Keratinocyte (primary cell): ENCODE measurements at regions not wholly inside any gene's neighbourhood (a gene's known extent, or its start where the extent isn't known, plus 50 kb on each side); places are given as distances from the start of the nearest gene placed in this dataset.

Experiments
- DNase-seq: peaks from one replicate; pipeline ENCODE4 v3.0.0-alpha.2; 2011; ENCODE audit warnings: low read depth, missing footprints, low spot score
- FAIRE-seq: peaks from 2 replicates; lab custom pipeline; 2011; peaks lifted over from hg19 to GRCh38; lab: Jason Lieb, UNC
- H2AFZ ChIP-seq: 2 replicates; pipeline ENCODE4 v1.6.0; 2012; ENCODE audit warnings: low read length, control low read depth, inconsistent platforms; ENCODE audit not compliant: control insufficient read depth
- H3K27ac ChIP-seq: 2 replicates; pipeline ENCODE4 v1.5.1; 2011; ENCODE audit warnings: low read length; ENCODE audit not compliant: control insufficient read depth, insufficient read depth
- H3K27me3 ChIP-seq: 3 replicates; pipeline ENCODE4 v1.6.0; 2011; ENCODE audit warnings: low read length; ENCODE audit not compliant: control insufficient read depth, insufficient read depth; ENCODE audit errors: extremely low read depth
- H3K36me3 ChIP-seq, 2 experiments: 2 replicates in 1 of 2; 3 replicates in 1 of 2; pipeline ENCODE4 v1.5.1; 2011; ENCODE audit warnings: low read length in 2 of 2, mild to moderate bottlenecking in 1 of 2; ENCODE audit not compliant: control insufficient read depth in 2 of 2, insufficient read depth in 2 of 2; ENCODE audit errors: extremely low read depth in 1 of 2
- H3K4me1 ChIP-seq: 3 replicates; pipeline ENCODE4 v1.5.1; 2011; ENCODE audit warnings: low read length; ENCODE audit not compliant: control insufficient read depth, insufficient read depth; ENCODE audit errors: extremely low read depth
- H3K4me2 ChIP-seq: 3 replicates; pipeline ENCODE4 v1.6.0; 2011; ENCODE audit warnings: low read depth, low read length; ENCODE audit not compliant: control insufficient read depth, insufficient read depth; ENCODE audit errors: extremely low read depth
- H3K4me3 ChIP-seq, 3 experiments: fragments of 200-600 bp in 1 of 3; sonication (generic) in 1 of 3; 2 replicates in 2 of 3; 3 replicates in 1 of 3; pipeline ENCODE4 v1.5.1; 2011 to 2016; ENCODE audit warnings: low read length in 3 of 3, mild to moderate bottlenecking in 3 of 3, control low read depth in 2 of 3, inconsistent platforms in 1 of 3, low read depth in 1 of 3, mixed read lengths in 1 of 3, mixed run types in 1 of 3, moderate library complexity in 1 of 3; ENCODE audit not compliant: control insufficient read depth in 2 of 3, insufficient read depth in 2 of 3; ENCODE audit errors: extremely low read depth in 1 of 3
- H3K79me2 ChIP-seq: 2 replicates; pipeline ENCODE4 v1.6.0; 2012; ENCODE audit warnings: low read length; ENCODE audit not compliant: control insufficient read depth, insufficient read depth
- H3K9ac ChIP-seq: 3 replicates; pipeline ENCODE4 v1.6.0; 2011; ENCODE audit warnings: low read length; ENCODE audit not compliant: control insufficient read depth, insufficient read depth; ENCODE audit errors: extremely low read depth
- H3K9me1 ChIP-seq: 3 replicates; pipeline ENCODE4 v1.6.0; 2011; ENCODE audit warnings: low read length; ENCODE audit not compliant: control insufficient read depth, insufficient read depth; ENCODE audit errors: extremely low read depth
- H3K9me3 ChIP-seq: 2 replicates; pipeline ENCODE4 v1.5.1; 2012; ENCODE audit warnings: low read depth, low read length; ENCODE audit not compliant: control insufficient read depth
- H4K20me1 ChIP-seq: 3 replicates; pipeline ENCODE4 v1.6.0; 2011; ENCODE audit warnings: low read length; ENCODE audit not compliant: control insufficient read depth, insufficient read depth; ENCODE audit errors: extremely low read depth
- CTCF ChIP-seq, 3 experiments: IDR thresholded peaks in 1 of 3; conservative IDR thresholded peaks in 1 of 3; optimal IDR thresholded peaks in 1 of 3; 2 replicates in 2 of 3; 3 replicates in 1 of 3; pipeline versions ENCODE3 to v1.5.1; 2011; ENCODE audit warnings: low read length in 3 of 3, mild to moderate bottlenecking in 3 of 3, moderate library complexity in 2 of 3, control low read depth in 1 of 3, inconsistent platforms in 1 of 3; ENCODE audit not compliant: insufficient read depth in 2 of 3; ENCODE audit errors: extremely low read depth in 1 of 3
- EZH2 ChIP-seq: IDR thresholded peaks from one replicate; pipeline ENCODE4 v1.6.1; 2012; ENCODE audit warnings: inconsistent platforms, mild to moderate bottlenecking, low read length, moderate library complexity
- dilution Hi-C: fragments of 300-500 bp; cut with MboI; formaldehyde crosslinking; loops from one replicate; pipeline ENCODE4 v1.7.0; 2020; ENCODE audit warnings: low sequenced_read_pairs; ENCODE audit not compliant: extremely low pct_ligation_motif_present

DNA sequence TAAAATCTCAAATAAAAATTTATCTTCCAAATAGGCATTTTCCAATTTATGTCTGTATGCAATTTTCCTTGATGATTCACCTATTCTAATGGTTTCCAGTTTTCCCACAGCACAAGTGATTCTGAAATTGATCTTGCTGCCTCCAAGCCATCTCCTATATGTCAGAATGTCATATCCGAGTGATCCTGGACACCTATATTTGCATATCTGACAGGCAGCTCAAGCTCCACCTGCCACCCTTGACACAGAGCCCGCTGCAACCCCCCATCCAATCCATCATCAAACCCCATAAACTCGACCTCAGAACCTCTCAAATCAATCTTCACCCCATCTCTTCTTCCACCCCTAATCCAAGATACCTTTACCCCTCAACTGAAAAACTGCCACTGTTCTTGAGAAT, 579.5 kb downstream of the EPHB1 start:
- no peak for FAIRE-seq
- Histone ChIP-seq H3K9me3 (no peaks in the 10 kb centered on the region), H3K9me1 (no peaks in the 10 kb centered on the region), H2AFZ (no peak overlapping the region), H3K27me3 (no peaks in the 10 kb centered on the region), H3K4me1 (no peaks in the 10 kb centered on the region), H3K36me3 (no peaks in the 10 kb centered on the region), H4K20me1 (no peaks in the 10 kb centered on the region), H3K27ac (no peak overlapping the region), H3K9ac (no peak overlapping the region), H3K4me2 (no peak overlapping the region), H3K4me3 (no peak overlapping the region), H3K79me2 (no peaks in the 10 kb centered on the region)
- TF ChIP-seq EZH2 (no peak), CTCF (optimal IDR thresholded peaks at IDR 0.05 in 1 of 3, IDR thresholded peaks at IDR 0.05 in 1 of 3, conservative IDR thresholded peaks at IDR 0.05 in 1 of 3; ENCODE audit: extremely low read depth in 1 of 3, insufficient read depth in 2 of 3, low read length in 3 of 3) (no peak)
- dilution Hi-C loops, result no loop called here
- DNase-seq, result no peak

- Histone ChIP-seq H4K20me1 (no peaks in the 10 kb centered on the region), H3K9me3 (no peaks in the 10 kb centered on the region), H3K9me1 (no peaks in the 10 kb centered on the region), H3K79me2 (no peaks in the 10 kb centered on the region), H3K36me3 (no peaks in the 10 kb centered on the region), H3K27ac (no peak overlapping the region), H3K4me2 (no peak overlapping the region), H3K4me1 (no peaks in the 10 kb centered on the region), H3K9ac (no peak overlapping the region), H2AFZ (no peak overlapping the region), H3K4me3 (no peak overlapping the region), H3K27me3 (no peaks in the 10 kb centered on the region)
- FAIRE-seq (no peak), DNase-seq (no peak)
- dilution Hi-C loops, result no loop called here
- TF ChIP-seq CTCF (optimal IDR thresholded peaks at IDR 0.05 in 1 of 3, IDR thresholded peaks at IDR 0.05 in 1 of 3, conservative IDR thresholded peaks at IDR 0.05 in 1 of 3; ENCODE audit: extremely low read depth in 1 of 3, insufficient read depth in 2 of 3, low read length in 3 of 3), result no peak
- TF ChIP-seq EZH2, result no peak
Measured at GRCh38 chr3:135382188-135382587, 583.3 kb upstream of the PPP2R3A start.
